GM18511 (cell line): ENCODE measurements at regions not wholly inside any gene's neighbourhood (a gene's known extent, or its start where the extent isn't known, plus 50 kb on each side); places are given as distances from the start of the nearest gene placed in this dataset.
"Not testable (repeated sequence)": the region's sequence is repeated elsewhere in the genome, so short reads cannot be mapped to it uniquely, and the experiment has no call there.

Source experiments
- ATAC-seq: cut with Tn5 transposase; IDR thresholded peaks from one replicate; pipeline ENCODE4 v1.9.1; 2021; ENCODE audit warnings: mild to moderate bottlenecking, moderate library complexity; ENCODE audit not compliant: unreplicated experiment

GRCh38 chr12:13368971-13369370, 172.4 kb downstream of the EMP1 start:
- no peak for ATAC-seq

DNA sequence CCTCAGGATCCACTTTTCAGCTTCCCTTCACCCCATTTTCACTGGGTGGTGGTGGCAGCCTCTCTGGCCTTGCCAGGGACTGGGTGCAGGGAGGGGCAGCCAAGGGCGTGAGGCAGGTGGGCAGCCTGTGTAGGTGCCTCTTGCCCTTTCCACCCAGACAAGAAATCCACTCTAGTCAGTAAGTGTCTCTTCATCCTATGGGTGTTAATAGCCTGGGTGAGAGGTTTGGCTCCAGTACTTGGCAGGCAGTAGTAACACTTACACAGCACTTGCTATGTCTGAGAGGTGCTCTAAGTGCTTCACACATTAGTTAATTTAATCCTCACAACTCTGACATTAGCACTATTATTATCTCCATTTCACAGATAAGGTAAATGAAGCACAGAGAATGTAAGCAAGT, 171.9 kb downstream of the EMP1 start:
- no peak for ATAC-seq

DNA sequence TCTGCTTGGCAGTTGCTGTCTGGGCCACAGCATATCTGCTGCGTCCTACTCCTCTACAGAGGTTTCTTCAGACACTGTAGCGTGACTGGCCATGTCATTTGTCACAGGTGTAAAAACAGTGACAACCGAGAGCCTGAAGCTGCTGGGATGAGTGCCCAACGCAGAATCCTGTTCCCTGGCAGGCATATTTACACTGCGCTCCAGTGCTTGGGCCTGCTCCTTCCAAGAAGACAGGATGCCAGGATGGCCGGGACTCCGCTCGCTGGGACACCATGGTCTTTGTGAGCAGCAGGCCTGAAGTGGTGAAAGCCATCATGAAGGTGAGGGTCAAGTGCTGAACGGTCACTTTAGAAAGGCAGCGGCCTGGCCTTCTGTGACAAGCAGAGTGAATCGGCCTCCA, 171.4 kb downstream of the EMP1 start:
- no peak for ATAC-seq

- no peak for ATAC-seq
These were observed 169.3 kb downstream of the EMP1 start for GRCh38 chr12:13365748-13366366.

- ATAC-seq = peak; percentile 97
These were observed 165.8 kb downstream of the EMP1 start for GRCh38 chr12:13362260-13362841.

DNA sequence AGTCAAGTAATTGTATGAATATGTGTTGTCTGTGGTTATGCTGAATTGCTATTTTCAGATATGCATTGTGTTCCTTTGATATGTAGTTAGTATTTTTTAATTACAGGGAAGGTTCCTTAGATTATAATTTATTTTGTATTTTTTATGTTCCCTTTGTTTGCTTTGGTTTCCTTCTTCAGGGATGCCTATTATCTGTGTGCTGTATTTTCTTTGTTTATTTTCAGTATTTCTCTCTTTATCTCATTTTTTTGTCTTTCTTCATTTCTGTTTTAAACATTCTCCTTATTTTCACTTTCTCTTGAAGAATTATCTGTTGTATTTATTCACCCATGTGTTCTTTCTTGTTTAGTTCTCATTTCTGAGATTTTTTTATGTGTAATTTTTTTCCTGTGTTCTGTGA, 163.1 kb downstream of the EMP1 start:
- no peak for ATAC-seq

GRCh38 chr12:13358391-13358905, 161.9 kb downstream of the EMP1 start:
- ATAC-seq = no peak

DNA sequence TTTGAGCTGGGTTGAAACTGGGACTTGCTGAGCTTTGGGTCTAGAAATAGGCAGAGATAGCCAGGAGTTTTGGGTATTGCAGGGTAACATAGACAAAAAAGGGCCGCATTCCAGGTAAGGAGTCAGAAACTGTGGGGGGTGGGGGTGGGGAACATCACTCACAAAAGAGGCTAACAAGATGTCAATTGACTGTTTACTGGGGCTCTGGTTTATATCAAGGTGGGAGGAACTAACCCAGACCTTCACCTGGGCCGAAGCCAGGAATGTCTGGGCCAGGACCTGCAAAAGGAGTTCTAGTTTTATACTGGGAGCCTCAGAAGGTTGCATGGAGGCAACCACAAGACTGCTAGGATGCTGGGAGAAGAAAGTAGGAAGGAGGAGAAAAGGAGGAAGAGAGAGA, 154.4 kb downstream of the EMP1 start:
- no peak for ATAC-seq

GRCh38 chr12:13350381-13350780, 153.9 kb downstream of the EMP1 start:
- no peak for ATAC-seq

DNA sequence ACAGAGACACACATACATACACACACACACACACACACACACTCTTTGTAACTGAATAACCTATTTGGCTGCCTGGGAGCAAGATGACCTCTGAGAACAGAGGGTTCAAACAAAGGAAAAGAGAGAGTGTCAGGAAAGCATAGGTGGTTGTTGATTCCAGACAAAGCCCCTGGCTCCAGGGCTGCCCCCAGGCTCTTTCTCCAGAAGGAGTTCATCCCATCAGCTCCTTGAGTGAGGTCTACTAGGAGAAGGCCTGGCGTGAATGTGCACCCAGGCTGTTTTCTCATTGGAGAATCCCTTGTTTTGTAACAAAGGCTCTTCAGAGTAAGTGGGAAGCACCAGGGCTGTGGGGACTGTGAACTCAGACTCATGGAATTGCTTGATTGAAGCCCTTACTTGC, 151.9 kb downstream of the EMP1 start:
- no peak for ATAC-seq

DNA sequence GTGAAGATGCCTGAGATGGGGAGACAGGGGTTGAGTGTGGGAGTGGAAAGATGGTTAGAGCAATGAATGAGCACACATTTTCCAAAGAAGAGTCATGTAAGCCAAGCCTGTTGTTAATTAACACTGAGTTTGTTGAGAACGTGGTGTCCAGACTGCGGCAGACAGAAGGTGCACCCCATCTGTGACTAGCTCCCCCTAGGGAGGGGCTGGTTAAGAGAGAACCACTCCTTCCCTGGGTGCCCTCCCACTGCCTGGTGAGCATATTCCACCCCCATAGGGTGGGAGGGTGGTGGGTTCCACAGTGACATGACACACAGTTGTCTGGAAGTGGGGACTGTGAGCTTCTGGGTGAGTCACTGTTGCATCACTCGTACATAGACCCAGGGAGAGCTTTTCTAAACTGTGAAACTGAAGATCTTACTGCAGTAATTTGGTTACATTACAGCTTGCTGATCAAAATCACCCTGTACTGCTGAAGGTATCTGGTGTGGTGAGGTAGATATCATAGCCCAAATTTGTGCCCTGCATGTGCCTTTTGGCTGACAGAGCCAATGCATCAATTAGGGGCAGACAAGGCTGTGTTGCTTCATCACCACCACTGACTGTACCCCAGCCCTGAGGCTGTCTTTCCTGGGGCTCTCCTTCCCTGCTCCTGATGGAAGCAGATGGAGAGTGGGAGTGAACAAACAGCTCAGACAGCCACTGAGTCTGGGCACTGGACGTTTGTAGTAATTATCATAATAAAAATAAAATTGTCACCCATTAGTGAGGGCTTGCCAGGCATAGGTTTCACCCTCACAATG, 150.9 kb downstream of the EMP1 start:
- no peak for ATAC-seq

DNA sequence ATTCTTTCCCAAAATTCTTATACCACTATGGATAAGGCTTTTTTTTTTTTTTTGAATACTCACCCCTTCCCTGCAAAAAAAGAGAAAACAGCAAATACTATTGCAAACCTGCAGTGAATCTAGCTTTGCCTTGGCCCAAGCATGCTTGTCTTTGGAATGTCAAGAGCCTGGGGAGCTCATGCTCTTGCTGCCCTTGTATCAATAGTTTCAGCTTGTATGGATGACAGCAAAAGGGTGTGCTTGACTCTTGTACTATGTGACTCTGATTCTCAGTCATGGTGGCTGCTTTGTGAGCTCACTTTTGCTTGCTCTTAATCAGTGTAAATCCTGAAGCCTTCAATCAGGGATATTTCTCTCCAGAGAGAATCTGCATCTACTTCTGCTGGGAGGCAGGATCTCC, 149.2 kb downstream of the EMP1 start:
- ATAC-seq = no peak

DNA sequence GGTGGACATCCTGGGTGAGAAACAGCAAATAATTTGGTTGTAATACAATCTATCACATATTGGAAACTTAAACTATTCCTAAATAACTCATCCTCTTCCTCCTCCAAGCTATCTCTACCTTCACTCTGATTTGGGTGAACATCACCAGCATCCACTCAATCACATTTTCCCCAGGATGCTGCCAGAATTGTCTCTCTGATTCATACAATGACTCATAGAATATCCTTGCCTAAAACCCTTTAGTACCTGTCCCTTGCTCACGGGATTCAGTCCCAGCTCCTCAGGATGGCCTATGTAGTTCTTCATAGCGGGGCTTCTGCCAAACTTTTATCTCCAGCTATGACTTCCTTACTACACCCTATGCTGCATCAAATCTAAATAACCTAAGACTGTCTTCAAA, 146.8 kb downstream of the EMP1 start:
- ATAC-seq = no peak

DNA sequence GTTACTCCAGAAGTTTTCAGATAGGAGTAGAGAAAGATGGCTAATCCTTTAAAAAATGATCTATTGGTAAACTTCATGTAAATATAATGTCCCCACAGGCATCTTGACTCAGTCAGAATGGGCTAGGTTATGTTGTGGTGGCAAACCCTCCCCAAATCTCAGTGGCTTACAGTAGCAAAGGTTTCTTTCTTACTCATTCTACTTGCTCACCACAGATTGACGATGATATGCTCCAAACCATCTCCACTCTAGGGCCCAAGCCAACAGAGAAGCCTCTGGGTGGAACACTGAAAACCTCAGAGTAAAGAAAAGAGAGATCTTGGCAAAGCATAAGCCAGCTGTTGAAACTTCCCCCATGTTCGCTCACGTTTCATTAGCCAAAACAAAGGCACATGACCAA, 146.4 kb downstream of the EMP1 start:
- ATAC-seq = no peak

GRCh38 chr12:13340149-13340548, 143.6 kb downstream of the EMP1 start:
- no peak for ATAC-seq

- no peak for ATAC-seq
These were observed 143.0 kb downstream of the EMP1 start for GRCh38 chr12:13339538-13339937.

GRCh38 chr12:13339091-13339490, 142.6 kb downstream of the EMP1 start:
- no peak for ATAC-seq

GRCh38 chr12:13337791-13338190, 141.3 kb downstream of the EMP1 start:
- no peak for ATAC-seq

GRCh38 chr12:13336216-13336615, 139.7 kb downstream of the EMP1 start:
- ATAC-seq = no peak

- no peak for ATAC-seq
These were observed 132.0 kb downstream of the EMP1 start for GRCh38 chr12:13328535-13328934.

- ATAC-seq = no peak
These were observed 129.6 kb downstream of the EMP1 start for GRCh38 chr12:13326076-13326475.

DNA sequence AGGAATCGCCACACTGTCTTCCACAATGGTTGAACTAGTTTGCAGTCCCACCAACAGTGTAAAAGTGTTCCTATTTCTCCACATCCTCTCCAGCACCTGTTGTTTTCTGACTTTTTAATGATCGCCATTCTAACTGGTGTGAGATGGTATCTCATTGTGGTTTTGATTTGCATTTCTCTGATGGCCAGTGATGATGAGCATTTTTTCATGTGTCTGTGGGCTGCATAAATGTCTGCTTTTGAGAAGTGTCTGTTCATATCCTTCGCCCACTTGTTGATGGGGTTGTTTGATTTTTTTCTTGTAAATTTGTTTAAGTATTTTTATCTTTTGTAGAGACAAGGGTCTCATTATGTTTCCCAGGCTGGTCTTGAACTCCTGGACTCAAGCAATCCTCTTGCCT, 128.5 kb downstream of the EMP1 start:
- ATAC-seq = not testable (repeated sequence)
